Smooth muscle cell (in vitro differentiated cells): ENCODE measurements at regions not wholly inside any gene's neighbourhood (a gene's known extent, or its start where the extent isn't known, plus 50 kb on each side); places are given as distances from the start of the nearest gene placed in this dataset.

Source experiments
- DNase-seq: peaks from one replicate; lab custom pipeline; 2025; ENCODE audit not compliant: unreplicated experiment; lab: John Stamatoyannopoulos, UW
- H2AFZ ChIP-seq: fragments of 200-600 bp; sonication (generic); 2 replicates; pipeline ENCODE4 v1.6.0; 2016; ENCODE audit warnings: antibody characterized with exemption, low read depth, mild to moderate bottlenecking
- H3F3A ChIP-seq: fragments of 200-600 bp; sonication (generic); 2 replicates; pipeline ENCODE4 v1.6.0; 2017; ENCODE audit warnings: antibody characterized with exemption, low read depth
- H3K27ac ChIP-seq: fragments of 200-600 bp; sonication (generic); 2 replicates; pipeline ENCODE4 v1.5.1; 2016; ENCODE audit warnings: low read depth, mild to moderate bottlenecking
- H3K27me3 ChIP-seq: fragments of 200-600 bp; sonication (generic); 2 replicates; pipeline ENCODE4 v1.6.1; 2016; ENCODE audit warnings: low read depth, mild to moderate bottlenecking
- H3K36me3 ChIP-seq: fragments of 200-600 bp; sonication (generic); 2 replicates; pipeline ENCODE4 v1.5.1; 2016; ENCODE audit warnings: low read depth
- H3K4me1 ChIP-seq: fragments of 200-600 bp; sonication (generic); 2 replicates; pipeline ENCODE4 v1.5.1; 2016; ENCODE audit warnings: low read depth
- H3K4me2 ChIP-seq: fragments of 200-600 bp; sonication (generic); 2 replicates; pipeline ENCODE4 v1.6.0; 2016; ENCODE audit warnings: mild to moderate bottlenecking
- H3K4me3 ChIP-seq: fragments of 200-600 bp; sonication (generic); 2 replicates; pipeline ENCODE4 v1.5.1; 2016; ENCODE audit warnings: mild to moderate bottlenecking
- H3K79me2 ChIP-seq: fragments of 200-600 bp; sonication (generic); 2 replicates; pipeline ENCODE4 v1.6.0; 2016; ENCODE audit warnings: low read depth, mild to moderate bottlenecking
- H3K9ac ChIP-seq: fragments of 200-600 bp; sonication (generic); 2 replicates; pipeline ENCODE4 v1.6.0; 2016; ENCODE audit warnings: low read depth
- H3K9me3 ChIP-seq: fragments of 200-600 bp; sonication (generic); replicated peaks from 2 replicates; pipeline ENCODE4 v1.5.1; 2016; ENCODE audit warnings: low read depth
- H4K20me1 ChIP-seq: fragments of 200-600 bp; sonication (generic); 2 replicates; pipeline ENCODE4 v1.6.0; 2016; ENCODE audit warnings: low read depth
- WGBS: methylation state at CpG from one replicate; pipeline ENCODE4 v1.1.7; 2016; ENCODE audit warnings: low lambda C conversion rate; 5-methylcytosine and 5-hydroxymethylcytosine counted together
- TF ChIP-seq, protein P1 (sequence below): fragments of 200-600 bp; sonication (generic); IDR thresholded peaks from 2 replicates; pipeline ENCODE4 v1.5.1; 2017; ENCODE audit warnings: borderline replicate concordance, mild to moderate bottlenecking, antibody characterized with exemption; ENCODE audit not compliant: insufficient read depth, poor library complexity, severe bottlenecking

DNA sequence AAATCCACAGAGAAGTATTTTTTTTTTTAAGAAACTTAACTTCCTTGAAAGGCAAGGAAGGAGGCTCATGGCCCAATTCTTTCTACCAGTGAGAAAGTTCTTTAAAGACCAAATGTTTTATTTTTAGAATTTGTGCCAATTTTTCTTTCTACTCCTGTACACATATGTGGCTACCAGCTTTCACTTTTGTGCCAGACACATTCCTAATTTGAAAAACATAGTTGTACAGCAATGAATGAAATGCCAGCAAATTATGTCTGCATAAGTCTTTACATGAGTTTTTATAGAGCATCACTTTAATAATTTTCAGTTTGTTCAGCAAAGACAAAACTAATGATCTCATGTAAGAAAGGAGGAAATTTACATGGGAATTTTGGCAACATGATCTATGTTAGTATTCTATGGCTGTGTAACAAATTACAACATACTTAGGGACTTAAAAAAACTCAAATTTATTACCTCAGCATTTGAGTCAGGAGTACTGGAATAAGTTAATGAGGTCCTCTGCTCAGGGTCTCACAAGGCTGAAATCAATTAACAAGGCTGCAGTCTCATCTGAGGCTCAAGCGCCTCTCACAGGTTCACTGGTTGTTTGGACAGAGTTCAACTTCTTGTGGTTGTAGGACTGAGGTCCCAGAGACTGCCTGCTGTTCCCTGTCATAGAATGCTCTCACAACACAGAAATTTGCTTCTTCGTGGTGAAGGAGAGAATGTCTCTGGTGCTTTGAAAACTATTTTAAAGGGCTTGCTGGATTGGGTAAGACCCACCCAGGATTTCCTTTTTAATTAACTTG lies 678.2 kb upstream of the FAM241A start:
- H3K4me3 ChIP-seq, result no peak overlapping the region
- WGBS, result 56% methylated on average over 2 of the region's 2 CpGs
- H3K79me2 ChIP-seq, result no peaks in the 10 kb centered on the region
- H3F3A ChIP-seq, result peaks cover 12% of the 10 kb centered on the region
- H3K9me3 ChIP-seq, result no peaks in the 10 kb centered on the region
- H3K27me3 ChIP-seq, result no peaks in the 10 kb centered on the region
- no peak overlapping the region for H2AFZ ChIP-seq
- TF ChIP-seq, protein P1, sequence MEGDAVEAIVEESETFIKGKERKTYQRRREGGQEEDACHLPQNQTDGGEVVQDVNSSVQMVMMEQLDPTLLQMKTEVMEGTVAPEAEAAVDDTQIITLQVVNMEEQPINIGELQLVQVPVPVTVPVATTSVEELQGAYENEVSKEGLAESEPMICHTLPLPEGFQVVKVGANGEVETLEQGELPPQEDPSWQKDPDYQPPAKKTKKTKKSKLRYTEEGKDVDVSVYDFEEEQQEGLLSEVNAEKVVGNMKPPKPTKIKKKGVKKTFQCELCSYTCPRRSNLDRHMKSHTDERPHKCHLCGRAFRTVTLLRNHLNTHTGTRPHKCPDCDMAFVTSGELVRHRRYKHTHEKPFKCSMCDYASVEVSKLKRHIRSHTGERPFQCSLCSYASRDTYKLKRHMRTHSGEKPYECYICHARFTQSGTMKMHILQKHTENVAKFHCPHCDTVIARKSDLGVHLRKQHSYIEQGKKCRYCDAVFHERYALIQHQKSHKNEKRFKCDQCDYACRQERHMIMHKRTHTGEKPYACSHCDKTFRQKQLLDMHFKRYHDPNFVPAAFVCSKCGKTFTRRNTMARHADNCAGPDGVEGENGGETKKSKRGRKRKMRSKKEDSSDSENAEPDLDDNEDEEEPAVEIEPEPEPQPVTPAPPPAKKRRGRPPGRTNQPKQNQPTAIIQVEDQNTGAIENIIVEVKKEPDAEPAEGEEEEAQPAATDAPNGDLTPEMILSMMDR, result no peak
- H3K9ac ChIP-seq, result no peak overlapping the region
- no peaks in the 10 kb centered on the region for H4K20me1 ChIP-seq
- no peak overlapping the region for H3K4me2 ChIP-seq
- no peak overlapping the region for H3K27ac ChIP-seq
- peaks cover 8% of the 10 kb centered on the region for H3K4me1 ChIP-seq
- DNase-seq, result no peak
- H3K36me3 ChIP-seq, result peaks cover 4% of the 10 kb centered on the region

GRCh38 chr4:111475001-111475400 lies 670.3 kb upstream of the FAM241A start:
- no peak for DNase-seq
- no peaks in the 10 kb centered on the region for H4K20me1 ChIP-seq
- no peaks in the 10 kb centered on the region for H3K9me3 ChIP-seq
- no peak overlapping the region for H3K4me2 ChIP-seq
- H3K27ac ChIP-seq, result no peak overlapping the region
- TF ChIP-seq, protein P1, result peak; percentile 47
- no peaks in the 10 kb centered on the region for H3K79me2 ChIP-seq
- peaks cover 3% of the 10 kb centered on the region for H3F3A ChIP-seq
- no peaks in the 10 kb centered on the region for H3K4me1 ChIP-seq
- no peaks in the 10 kb centered on the region for H3K27me3 ChIP-seq
- WGBS, result 32% methylated on average over 5 of the region's 5 CpGs
- no peak overlapping the region for H3K9ac ChIP-seq
- H2AFZ ChIP-seq, result peak overlapping the region; percentile 16
- no peaks in the 10 kb centered on the region for H3K36me3 ChIP-seq
- no peak overlapping the region for H3K4me3 ChIP-seq

DNA sequence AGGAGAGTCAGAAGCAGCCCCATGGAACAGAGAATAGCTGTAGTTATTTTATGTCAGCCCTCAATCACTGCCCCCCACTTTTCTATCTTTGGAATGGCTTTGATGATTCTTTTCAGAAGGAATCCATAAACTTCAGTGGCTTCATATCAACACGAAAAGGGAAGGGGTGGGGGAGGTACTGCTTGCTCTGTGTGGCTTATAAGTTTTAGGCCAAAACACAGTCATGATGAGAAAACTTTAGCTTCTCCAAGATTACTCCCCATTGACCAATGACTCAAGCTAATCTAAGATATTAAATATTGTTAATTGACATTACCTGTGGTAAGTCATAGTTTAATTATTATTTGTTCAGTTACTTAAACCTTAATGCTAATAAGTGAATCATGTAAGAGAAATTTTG lies 669.6 kb upstream of the FAM241A start:
- Histone ChIP-seq H2AFZ (no peak overlapping the region), H4K20me1 (no peaks in the 10 kb centered on the region), H3F3A (peaks cover 3% of the 10 kb centered on the region), H3K4me1 (no peaks in the 10 kb centered on the region), H3K9me3 (no peaks in the 10 kb centered on the region), H3K4me3 (no peak overlapping the region), H3K9ac (no peak overlapping the region), H3K79me2 (no peaks in the 10 kb centered on the region), H3K27ac (no peak overlapping the region), H3K27me3 (no peaks in the 10 kb centered on the region), H3K36me3 (no peaks in the 10 kb centered on the region), H3K4me2 (no peak overlapping the region)
- no peak for DNase-seq
- 56% methylated on average over 1 of the region's 1 CpG for WGBS
- TF ChIP-seq, protein P1, result no peak

- no peak overlapping the region for H3K4me2 ChIP-seq
- no peaks in the 10 kb centered on the region for H3K4me1 ChIP-seq
- H4K20me1 ChIP-seq, result no peaks in the 10 kb centered on the region
- H3K27ac ChIP-seq, result no peak overlapping the region
- no peaks in the 10 kb centered on the region for H3K9me3 ChIP-seq
- H2AFZ ChIP-seq, result no peak overlapping the region
- no peak overlapping the region for H3K4me3 ChIP-seq
- H3K36me3 ChIP-seq, result no peaks in the 10 kb centered on the region
- H3F3A ChIP-seq, result no peaks in the 10 kb centered on the region
- no peak overlapping the region for H3K9ac ChIP-seq
- H3K27me3 ChIP-seq, result no peaks in the 10 kb centered on the region
- TF ChIP-seq, protein P1, result no peak
- H3K79me2 ChIP-seq, result no peaks in the 10 kb centered on the region
- no peak for DNase-seq
Observed at GRCh38 chr4:111480510-111480909, 664.7 kb upstream of the FAM241A start.
